ENCODE measurements at regions not wholly inside any gene's neighbourhood (a gene's known extent, or its start where the extent isn't known, plus 50 kb on each side); places are given as distances from the start of the nearest gene placed in this dataset.

- Histone ChIP-seq H3K36me3 (replicated peaks) (no peaks in the 10 kb centered on the region), H3K4me3 (no peak overlapping the region), H3K27me3 (ENCODE audit: low read depth) (no peaks in the 10 kb centered on the region), H3K9me3 (no peaks in the 10 kb centered on the region), H3K4me1 (peaks cover 4% of the 10 kb centered on the region; the same call in 1 of the 2 replicates)
- in situ Hi-C loops (cut with MboI; ENCODE audit: low sequenced_read_pairs) = no loop called here
- no peak for DNase-seq (ENCODE audit: low spot score in 2 of 2)
Observed at GRCh38 chr2:134200036-134200618, 53.7 kb upstream of the MGAT5 start.

- in situ Hi-C loops (cut with MboI; ENCODE audit: low sequenced_read_pairs) = no loop called here
- DNase-seq (ENCODE audit: low spot score in 2 of 2) = no peak
- Histone ChIP-seq H3K36me3 (replicated peaks) (no peaks in the 10 kb centered on the region), H3K4me1 (peaks cover 4% of the 10 kb centered on the region; the same call in 1 of the 2 replicates), H3K9me3 (no peaks in the 10 kb centered on the region), H3K4me3 (no peak overlapping the region), H3K27me3 (ENCODE audit: low read depth) (no peaks in the 10 kb centered on the region)
Observed at GRCh38 chr2:134201533-134201932, 52.3 kb upstream of the MGAT5 start.

- no peaks in the 10 kb centered on the region for H3K27me3 ChIP-seq (ENCODE audit: low read depth)
- no peak overlapping the region for H3K4me3 ChIP-seq
- no peaks in the 10 kb centered on the region for H3K9me3 ChIP-seq
- H3K36me3 ChIP-seq (replicated peaks) = no peaks in the 10 kb centered on the region
- H3K4me1 ChIP-seq = peaks cover 4% of the 10 kb centered on the region; the same call in 1 of the 2 replicates
- in situ Hi-C loops (cut with MboI; ENCODE audit: low sequenced_read_pairs) = no loop called here
- peak in 1 of 2 experiments; percentile 44 for DNase-seq (ENCODE audit: low spot score in 2 of 2)
Observed at GRCh38 chr2:134202371-134202770, 51.5 kb upstream of the MGAT5 start.

DNA sequence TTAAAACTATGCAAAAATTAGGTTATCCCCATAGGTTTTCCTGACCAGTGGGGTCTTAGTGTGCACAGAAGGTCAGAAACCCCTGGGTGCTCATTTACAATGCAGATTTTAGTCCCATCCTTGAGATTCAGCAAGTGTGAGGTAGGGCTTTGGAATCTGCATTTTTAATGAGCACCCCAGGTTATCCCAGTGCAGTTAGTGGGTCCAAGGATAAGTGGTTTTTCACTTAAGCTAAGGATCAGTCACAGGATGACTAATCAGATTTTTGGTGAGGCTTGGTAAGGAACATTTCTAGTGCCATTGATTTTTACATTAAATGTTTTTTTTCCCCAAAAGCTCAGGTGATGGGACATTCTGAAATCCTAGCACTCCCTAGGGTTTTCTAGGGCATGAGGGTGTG lies 50.7 kb upstream of the MGAT5 start:
- in situ Hi-C loops (cut with MboI; ENCODE audit: low sequenced_read_pairs) = no loop called here
- no peaks in the 10 kb centered on the region for H3K27me3 ChIP-seq (ENCODE audit: low read depth)
- no peak overlapping the region for H3K4me3 ChIP-seq
- H3K9me3 ChIP-seq = no peaks in the 10 kb centered on the region
- peaks cover 4% of the 10 kb centered on the region; the same call in 1 of the 2 replicates for H3K4me1 ChIP-seq
- no peak for DNase-seq (ENCODE audit: low spot score in 2 of 2)
- H3K36me3 ChIP-seq (replicated peaks) = no peaks in the 10 kb centered on the region
